ENCODE measurements at regions not wholly inside any gene's neighbourhood (a gene's known extent, or its start where the extent isn't known, plus 50 kb on each side); places are given as distances from the start of the nearest gene placed in this dataset.

DNA sequence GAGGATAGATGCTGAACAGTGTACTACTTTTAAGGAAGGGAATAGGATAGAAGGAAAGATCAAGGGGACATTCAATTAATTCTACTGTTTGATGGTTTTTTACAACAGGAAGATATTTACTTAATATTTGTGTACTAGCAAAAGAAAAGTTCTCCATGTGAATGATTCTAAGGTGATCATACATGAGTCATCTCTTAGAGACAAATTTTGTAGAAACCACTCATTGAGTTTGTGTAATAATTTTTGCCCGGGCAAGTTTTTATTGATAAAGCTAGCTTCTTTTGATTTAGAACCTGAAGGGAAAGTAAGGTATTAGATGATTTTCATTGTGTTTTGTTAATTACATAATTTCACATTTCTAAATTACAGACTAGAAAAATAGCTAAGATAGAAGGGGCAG is 172.8 kb upstream of the PSMD7 start:
- TF ChIP-seq, protein P1, sequence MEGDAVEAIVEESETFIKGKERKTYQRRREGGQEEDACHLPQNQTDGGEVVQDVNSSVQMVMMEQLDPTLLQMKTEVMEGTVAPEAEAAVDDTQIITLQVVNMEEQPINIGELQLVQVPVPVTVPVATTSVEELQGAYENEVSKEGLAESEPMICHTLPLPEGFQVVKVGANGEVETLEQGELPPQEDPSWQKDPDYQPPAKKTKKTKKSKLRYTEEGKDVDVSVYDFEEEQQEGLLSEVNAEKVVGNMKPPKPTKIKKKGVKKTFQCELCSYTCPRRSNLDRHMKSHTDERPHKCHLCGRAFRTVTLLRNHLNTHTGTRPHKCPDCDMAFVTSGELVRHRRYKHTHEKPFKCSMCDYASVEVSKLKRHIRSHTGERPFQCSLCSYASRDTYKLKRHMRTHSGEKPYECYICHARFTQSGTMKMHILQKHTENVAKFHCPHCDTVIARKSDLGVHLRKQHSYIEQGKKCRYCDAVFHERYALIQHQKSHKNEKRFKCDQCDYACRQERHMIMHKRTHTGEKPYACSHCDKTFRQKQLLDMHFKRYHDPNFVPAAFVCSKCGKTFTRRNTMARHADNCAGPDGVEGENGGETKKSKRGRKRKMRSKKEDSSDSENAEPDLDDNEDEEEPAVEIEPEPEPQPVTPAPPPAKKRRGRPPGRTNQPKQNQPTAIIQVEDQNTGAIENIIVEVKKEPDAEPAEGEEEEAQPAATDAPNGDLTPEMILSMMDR (IDR thresholded peaks at IDR 0.05; ENCODE audit: control extremely low read depth in 1 of 3, insufficient read depth in 1 of 3, low read depth in 1 of 3, low read length in 3 of 3), result no peak
- no peak for TF ChIP-seq POLR2A (IDR thresholded peaks at IDR 0.05; ENCODE audit: control extremely low read depth in 1 of 2, low read depth in 2 of 2, low read length in 2 of 2)
- no peak for TF ChIP-seq POLR2AphosphoS5 (IDR thresholded peaks at IDR 0.05; ENCODE audit: low read depth, low read length)
- no peak for TF ChIP-seq HDAC6 (IDR thresholded peaks at IDR 0.05; ENCODE audit: low read depth, low read length)
- TF ChIP-seq ZNF274 (IDR thresholded peaks at IDR 0.05; ENCODE audit: borderline replicate concordance, extremely low read depth, low read length), result no peak
- TF ChIP-seq TBP (IDR thresholded peaks at IDR 0.05; ENCODE audit: low read depth, low read length), result no peak
- TF ChIP-seq EZH2 (IDR thresholded peaks at IDR 0.05; ENCODE audit: low read depth, low read length, severe bottlenecking), result no peak

All from H1 (cell line).